22Rv1 (cell line): ENCODE measurements at regions not wholly inside any gene's neighbourhood (a gene's known extent, or its start where the extent isn't known, plus 50 kb on each side); places are given as distances from the start of the nearest gene placed in this dataset.

ENCODE experiments used
- ZFX ChIP-seq: fragments of 450-650 bp; IDR thresholded peaks from 2 replicates; pipeline ENCODE4 v1.6.1; 2017; ENCODE audit warnings: antibody characterized with exemption, borderline replicate concordance
- TF ChIP-seq, protein P1 (sequence below): fragments of 450-650 bp; IDR thresholded peaks from 2 replicates; pipeline ENCODE4 v1.5.1; 2017; ENCODE audit warnings: mild to moderate bottlenecking

DNA sequence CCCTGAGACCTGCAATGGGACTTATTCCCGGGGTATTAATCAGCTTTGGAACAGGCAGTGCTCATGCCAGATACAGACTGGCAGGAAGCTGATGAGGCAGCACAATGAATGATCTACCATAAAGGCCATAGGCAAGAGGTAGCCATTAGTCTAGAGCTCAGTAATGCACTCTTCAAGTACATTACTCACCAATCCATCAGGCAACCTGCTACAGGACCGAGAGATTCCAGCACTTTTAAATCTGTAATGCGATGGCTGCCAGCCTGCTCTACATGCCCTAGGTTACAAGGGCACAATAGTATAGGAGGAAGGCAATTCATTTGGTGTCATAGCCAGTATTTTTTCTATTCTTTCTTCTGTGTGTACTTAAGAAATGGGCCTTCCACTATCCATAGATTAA is 217.8 kb upstream of the PMFBP1 start:
- TF ChIP-seq, protein P1, sequence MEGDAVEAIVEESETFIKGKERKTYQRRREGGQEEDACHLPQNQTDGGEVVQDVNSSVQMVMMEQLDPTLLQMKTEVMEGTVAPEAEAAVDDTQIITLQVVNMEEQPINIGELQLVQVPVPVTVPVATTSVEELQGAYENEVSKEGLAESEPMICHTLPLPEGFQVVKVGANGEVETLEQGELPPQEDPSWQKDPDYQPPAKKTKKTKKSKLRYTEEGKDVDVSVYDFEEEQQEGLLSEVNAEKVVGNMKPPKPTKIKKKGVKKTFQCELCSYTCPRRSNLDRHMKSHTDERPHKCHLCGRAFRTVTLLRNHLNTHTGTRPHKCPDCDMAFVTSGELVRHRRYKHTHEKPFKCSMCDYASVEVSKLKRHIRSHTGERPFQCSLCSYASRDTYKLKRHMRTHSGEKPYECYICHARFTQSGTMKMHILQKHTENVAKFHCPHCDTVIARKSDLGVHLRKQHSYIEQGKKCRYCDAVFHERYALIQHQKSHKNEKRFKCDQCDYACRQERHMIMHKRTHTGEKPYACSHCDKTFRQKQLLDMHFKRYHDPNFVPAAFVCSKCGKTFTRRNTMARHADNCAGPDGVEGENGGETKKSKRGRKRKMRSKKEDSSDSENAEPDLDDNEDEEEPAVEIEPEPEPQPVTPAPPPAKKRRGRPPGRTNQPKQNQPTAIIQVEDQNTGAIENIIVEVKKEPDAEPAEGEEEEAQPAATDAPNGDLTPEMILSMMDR: no peak
- TF ChIP-seq ZFX: no peak
